HG02798 (cell line): ENCODE measurements at regions not wholly inside any gene's neighbourhood (a gene's known extent, or its start where the extent isn't known, plus 50 kb on each side); places are given as distances from the start of the nearest gene placed in this dataset.

Source experiments
- ATAC-seq: cut with Tn5 transposase; IDR thresholded peaks from one replicate; pipeline ENCODE4 v1.9.1; 2021; ENCODE audit warnings: mild to moderate bottlenecking; ENCODE audit not compliant: unreplicated experiment, poor library complexity

- ATAC-seq: peak; percentile 70
Observed at GRCh38 chr5:133698646-133699526, 86.5 kb upstream of the FSTL4 start.

- ATAC-seq: no peak
Observed at GRCh38 chr5:133698259-133698554, 85.9 kb upstream of the FSTL4 start.

- ATAC-seq: no peak
Observed at GRCh38 chr5:133697536-133698258, 85.4 kb upstream of the FSTL4 start.

- ATAC-seq: no peak
Observed at GRCh38 chr5:133696782-133697507, 84.6 kb upstream of the FSTL4 start.

- no peak for ATAC-seq
Observed at GRCh38 chr5:133696006-133696584, 83.8 kb upstream of the FSTL4 start.

- ATAC-seq: peak; percentile 49
Observed at GRCh38 chr5:133694181-133694831, 82.0 kb upstream of the FSTL4 start.

- ATAC-seq: no peak
Observed at GRCh38 chr5:133691448-133691847, 79.1 kb upstream of the FSTL4 start.

GRCh38 chr5:133690746-133691145, 78.4 kb upstream of the FSTL4 start:
- ATAC-seq: no peak

- peak; percentile 63 for ATAC-seq
Observed at GRCh38 chr5:133688391-133688790, 76.0 kb upstream of the FSTL4 start.

GRCh38 chr5:133687212-133688061, 75.1 kb upstream of the FSTL4 start:
- no peak for ATAC-seq

GRCh38 chr5:133686566-133686965, 74.2 kb upstream of the FSTL4 start:
- ATAC-seq: no peak

GRCh38 chr5:133685402-133686018, 73.2 kb upstream of the FSTL4 start:
- ATAC-seq: no peak

- ATAC-seq: no peak
Observed at GRCh38 chr5:133683646-133684596, 71.6 kb upstream of the FSTL4 start.

- no peak for ATAC-seq
Observed at GRCh38 chr5:133682451-133682850, 70.1 kb upstream of the FSTL4 start.

GRCh38 chr5:133681896-133682295, 69.6 kb upstream of the FSTL4 start:
- no peak for ATAC-seq

- ATAC-seq: no peak
Observed at GRCh38 chr5:133680830-133681565, 68.7 kb upstream of the FSTL4 start.

GRCh38 chr5:133679534-133679933, 67.2 kb upstream of the FSTL4 start:
- no peak for ATAC-seq
